Lung (tissue), 11 donors: ENCODE measurements at regions not wholly inside any gene's neighbourhood (a gene's known extent, or its start where the extent isn't known, plus 50 kb on each side); places are given as distances from the start of the nearest gene placed in this dataset.

Experiments
- ATAC-seq: fragments of 200-7000 bp; cut with Tn5 transposase; one replicate; pipeline ENCODE4 v1.9.1; 2020; ENCODE audit warnings: moderate number of reproducible peaks; ENCODE audit not compliant: insufficient read depth, low FRiP score
- DNase-seq, 3 donors: peaks; one replicate each; pipeline ENCODE4 v3.0.0-alpha.2; 2013 to 2017
- H3K27ac ChIP-seq, 2 donors: one replicate each; pipeline ENCODE4 v1.5.1; 2013; ENCODE audit warnings: mild to moderate bottlenecking in 2 of 2, moderate library complexity in 2 of 2, control low read depth in 1 of 2, inconsistent platforms in 1 of 2, low read depth in 1 of 2, low read length in 1 of 2
- H3K27me3 ChIP-seq, 3 donors: one replicate each; pipeline ENCODE4 v1.5.1; 2013; ENCODE audit warnings: low read length in 2 of 3; ENCODE audit not compliant: control insufficient read depth in 3 of 3, insufficient read depth in 3 of 3
- H3K36me3 ChIP-seq, 4 donors: one replicate each; pipeline ENCODE4 v1.5.1; 2013; ENCODE audit warnings: low read length in 4 of 4, mild to moderate bottlenecking in 1 of 4, moderate library complexity in 1 of 4; ENCODE audit not compliant: control insufficient read depth in 4 of 4, insufficient read depth in 4 of 4
- H3K4me1 ChIP-seq, 5 donors: one replicate each; pipeline ENCODE4 v1.5.1; 2013; ENCODE audit warnings: low read length in 5 of 5, mild to moderate bottlenecking in 2 of 5, moderate library complexity in 1 of 5; ENCODE audit not compliant: control insufficient read depth in 5 of 5, insufficient read depth in 5 of 5
- H3K4me3 ChIP-seq: one replicate; pipeline ENCODE4 v1.5.1; 2013; ENCODE audit warnings: mild to moderate bottlenecking, control low read depth, moderate library complexity
- H3K9ac ChIP-seq, 2 donors: one replicate each; pipeline ENCODE4 v1.5.1; 2013; ENCODE audit warnings: low read length in 2 of 2, control low read depth in 1 of 2; ENCODE audit not compliant: insufficient read depth in 1 of 2
- H3K9me3 ChIP-seq, 4 donors: one replicate each; pipeline ENCODE4 v1.5.1; 2013; ENCODE audit warnings: low read length in 3 of 4, mild to moderate bottlenecking in 1 of 4, moderate library complexity in 1 of 4; ENCODE audit not compliant: control insufficient read depth in 4 of 4, insufficient read depth in 3 of 4
- CTCF ChIP-seq: IDR thresholded peaks from 2 replicates; pipeline ENCODE4 v1.5.1; 2012; ENCODE audit warnings: mild to moderate bottlenecking; ENCODE audit errors: control extremely low read depth, extremely low read depth
- WGBS, 2 donors: extraction: QIAGEN DNeasy Blood & Tissue Kit; methylation state at CpG; one replicate each; pipeline ENCODE4 v1.1.7; 2013; 5-methylcytosine and 5-hydroxymethylcytosine counted together
- donor health status: control.
- donor health status: control.
- donor health status: Bipolar disorder and iron deficiency.
- donor health status: healthy.
- donor health status: DM: yes; HTN: yes; CAD: no.

GRCh38 chr7:19401461-19401860, 256.2 kb upstream of the FERD3L start:
- WGBS, 2 donors, result 63 to 84% methylated on average over 2 of the region's 2 CpGs
- no peak for TF ChIP-seq CTCF

GRCh38 chr7:19400758-19401254, 255.6 kb upstream of the FERD3L start:
- Histone ChIP-seq H3K4me1 (no peaks in the 10 kb centered on the region), H3K27ac (no peak overlapping the region), H3K9me3 (no peaks in the 10 kb centered on the region), H3K9ac (no peak overlapping the region), H3K27me3 (no peaks in the 10 kb centered on the region), H3K36me3 (no peaks in the 10 kb centered on the region), H3K4me3 (no peak overlapping the region)
- TF ChIP-seq CTCF, result no peak
- ATAC-seq (no peak), DNase-seq (no peak)
- WGBS, 2 donors, result 78 to 88% methylated on average over 4 of the region's 4 CpGs

More at GRCh38 chr7:19401461-19401860, 256.2 kb upstream of the FERD3L start:
- Histone ChIP-seq H3K9ac (no peak overlapping the region), H3K36me3 (no peaks in the 10 kb centered on the region), H3K4me1 (no peaks in the 10 kb centered on the region), H3K27ac (no peak overlapping the region), H3K27me3 (no peaks in the 10 kb centered on the region), H3K9me3 (no peaks in the 10 kb centered on the region), H3K4me3 (no peak overlapping the region)
- DNase-seq, result no peak
- ATAC-seq, result no peak

GRCh38 chr7:19397911-19398310, 252.7 kb upstream of the FERD3L start:
- ATAC-seq (no peak), DNase-seq (no peak)
- no peaks in the 10 kb centered on the region for H3K36me3 ChIP-seq
- TF ChIP-seq CTCF, result no peak
- no peak overlapping the region for H3K9ac ChIP-seq
- WGBS, 2 donors, result 33 to 49% methylated on average over 4 of the region's 4 CpGs
- H3K27me3 ChIP-seq, result no peaks in the 10 kb centered on the region
- H3K4me1 ChIP-seq, result no peaks in the 10 kb centered on the region
- H3K4me3 ChIP-seq, result no peak overlapping the region
- H3K9me3 ChIP-seq, result peaks cover 0 to 2% (median 0%) of the 10 kb centered on the region in 4 donors
- no peak overlapping the region for H3K27ac ChIP-seq

- no peaks in the 10 kb centered on the region for H3K36me3 ChIP-seq
- WGBS, 2 donors, result 64 to 77% methylated on average over 3 of the region's 3 CpGs
- no peak for DNase-seq
- no peak for TF ChIP-seq CTCF
- no peak overlapping the region for H3K27ac ChIP-seq
- H3K9ac ChIP-seq, result no peak overlapping the region
- H3K27me3 ChIP-seq, result no peaks in the 10 kb centered on the region
- H3K4me3 ChIP-seq, result no peak overlapping the region
- peaks cover 0 to 2% (median 0%) of the 10 kb centered on the region in 4 donors for H3K9me3 ChIP-seq
- no peak for ATAC-seq
- H3K4me1 ChIP-seq, result no peaks in the 10 kb centered on the region
These were observed 247.0 kb upstream of the FERD3L start for GRCh38 chr7:19392246-19392645.
